ENCODE measurements at regions not wholly inside any gene's neighbourhood (a gene's known extent, or its start where the extent isn't known, plus 50 kb on each side); places are given as distances from the start of the nearest gene placed in this dataset.
"Not testable (repeated sequence)": the region's sequence is repeated elsewhere in the genome, so short reads cannot be mapped to it uniquely, and the experiment has no call there.

- DNase-seq (ENCODE audit: low spot score) = no peak
Measured at GRCh38 chr5:16987776-16988175, 51.7 kb upstream of the MYO10 start.

- DNase-seq (ENCODE audit: low spot score) = not testable (repeated sequence)
Measured at GRCh38 chr5:16990817-16991520, 54.9 kb upstream of the MYO10 start.

- no peak for DNase-seq (ENCODE audit: low spot score)
Measured at GRCh38 chr5:16992006-16992405, 55.9 kb upstream of the MYO10 start.

GRCh38 chr5:16992444-16992843 lies 56.4 kb upstream of the MYO10 start:
- DNase-seq (ENCODE audit: low spot score) = no peak

- DNase-seq (ENCODE audit: low spot score) = no peak
Measured at GRCh38 chr5:16994565-16994964, 58.5 kb upstream of the MYO10 start.

- DNase-seq (ENCODE audit: low spot score) = no peak
Measured at GRCh38 chr5:16995372-16995771, 59.3 kb upstream of the MYO10 start.

- no peak for DNase-seq (ENCODE audit: low spot score)
Measured at GRCh38 chr5:17000291-17000939, 64.3 kb upstream of the MYO10 start.

- DNase-seq (ENCODE audit: low spot score) = no peak
Measured at GRCh38 chr5:17001428-17001827, 65.3 kb upstream of the MYO10 start.

GRCh38 chr5:17004441-17005106 lies 68.5 kb upstream of the MYO10 start:
- no peak for DNase-seq (ENCODE audit: low spot score)

GRCh38 chr5:17005107-17005828 lies 69.2 kb upstream of the MYO10 start:
- DNase-seq (ENCODE audit: low spot score) = no peak

- no peak for DNase-seq (ENCODE audit: low spot score)
Measured at GRCh38 chr5:17012289-17012688, 76.2 kb upstream of the MYO10 start.

GRCh38 chr5:17014686-17015085 lies 78.6 kb upstream of the MYO10 start:
- DNase-seq (ENCODE audit: low spot score) = no peak

GRCh38 chr5:17018871-17019270 lies 82.8 kb upstream of the MYO10 start:
- DNase-seq (ENCODE audit: low spot score) = no peak

- no peak for DNase-seq (ENCODE audit: low spot score)
Measured at GRCh38 chr5:17019324-17019723, 83.2 kb upstream of the MYO10 start.

- no peak for DNase-seq (ENCODE audit: low spot score)
Measured at GRCh38 chr5:17020678-17021601, 84.9 kb upstream of the MYO10 start.

GRCh38 chr5:17021602-17021932 lies 85.5 kb upstream of the MYO10 start:
- DNase-seq (ENCODE audit: low spot score) = no peak

- DNase-seq (ENCODE audit: low spot score) = no peak
Measured at GRCh38 chr5:17022296-17022695, 86.2 kb upstream of the MYO10 start.

GRCh38 chr5:17024686-17025180 lies 88.6 kb upstream of the MYO10 start:
- DNase-seq (ENCODE audit: low spot score) = no peak

- not testable (repeated sequence) for DNase-seq (ENCODE audit: low spot score)
Measured at GRCh38 chr5:17031659-17032277, 95.7 kb upstream of the MYO10 start.

GRCh38 chr5:17032314-17032985 lies 96.4 kb upstream of the MYO10 start:
- not testable (repeated sequence) for DNase-seq (ENCODE audit: low spot score)
